Epidermal melanocyte (primary cell): ENCODE measurements at regions not wholly inside any gene's neighbourhood (a gene's known extent, or its start where the extent isn't known, plus 50 kb on each side); places are given as distances from the start of the nearest gene placed in this dataset.
"Not testable (repeated sequence)": the region's sequence is repeated elsewhere in the genome, so short reads cannot be mapped to it uniquely, and the experiment has no call there.

ENCODE experiments used
- DNase-seq: peaks from one replicate; pipeline ENCODE4 v3.0.0; 2011; ENCODE audit warnings: low spot score; ENCODE audit not compliant: insufficient read length

- DNase-seq: no peak
Observed at GRCh38 chr5:145466533-145466932, 368.6 kb downstream of the PRELID2 start.

DNA sequence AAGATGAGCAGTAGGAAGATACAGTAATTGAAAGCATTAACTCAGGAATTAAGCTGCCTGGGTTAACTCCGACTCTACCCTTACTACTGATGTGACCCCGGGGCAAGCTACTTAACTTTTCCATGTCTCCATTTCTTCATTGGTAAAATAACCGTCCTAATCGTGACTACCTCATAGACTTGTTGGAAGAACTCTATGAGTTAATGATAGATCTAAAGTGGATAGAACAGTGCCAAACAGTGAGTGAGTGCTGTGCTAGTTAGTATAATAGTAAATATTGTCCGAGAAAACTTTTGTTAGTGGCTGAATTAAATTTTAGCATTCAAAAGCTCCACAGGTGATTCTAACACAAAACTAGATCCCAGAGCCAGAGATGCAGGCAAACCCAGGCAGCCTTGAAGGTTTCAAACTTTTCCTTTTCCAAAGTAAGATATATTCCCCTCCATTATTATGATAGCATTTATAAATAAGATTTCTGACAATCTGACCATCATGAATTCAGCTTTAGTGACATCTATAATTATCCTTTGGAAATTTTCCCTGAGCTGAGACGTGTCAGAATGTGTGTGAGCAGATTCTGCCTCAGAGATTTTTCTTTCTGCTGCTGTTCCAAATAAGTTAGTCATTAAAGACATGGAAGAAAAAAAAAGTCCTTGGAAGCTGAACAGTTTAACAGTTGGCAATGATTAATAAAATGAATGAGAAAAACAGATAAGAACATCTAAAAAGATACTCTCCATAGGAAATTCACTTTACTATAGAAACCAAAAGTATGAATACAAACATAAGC lies 369.5 kb downstream of the PRELID2 start:
- DNase-seq: no peak

GRCh38 chr5:145464171-145464570 lies 371.0 kb downstream of the PRELID2 start:
- no peak for DNase-seq

GRCh38 chr5:145463634-145464033 lies 371.5 kb downstream of the PRELID2 start:
- no peak for DNase-seq

DNA sequence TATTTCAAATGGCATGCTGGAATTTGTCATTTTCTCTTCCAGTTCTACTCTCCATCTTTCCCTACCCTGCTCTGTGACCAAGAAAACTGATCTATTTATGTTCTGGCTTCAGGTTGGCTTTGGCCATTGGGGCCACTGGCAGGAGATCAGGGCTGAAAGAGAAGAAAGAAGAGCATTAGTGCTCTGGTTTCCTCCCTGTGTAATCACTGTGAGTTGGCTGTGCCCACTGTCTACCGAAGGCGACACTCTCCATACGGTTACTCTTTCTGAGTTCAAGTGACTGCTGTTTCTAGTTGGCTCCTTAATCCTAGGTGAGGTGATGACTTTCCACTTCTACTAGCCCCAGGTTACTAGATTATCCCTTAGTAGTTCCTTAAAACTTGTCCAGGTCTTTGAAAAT lies 372.6 kb downstream of the PRELID2 start:
- DNase-seq: no peak

- no peak for DNase-seq
Observed at GRCh38 chr5:145450286-145450885, 384.8 kb downstream of the PRELID2 start.

DNA sequence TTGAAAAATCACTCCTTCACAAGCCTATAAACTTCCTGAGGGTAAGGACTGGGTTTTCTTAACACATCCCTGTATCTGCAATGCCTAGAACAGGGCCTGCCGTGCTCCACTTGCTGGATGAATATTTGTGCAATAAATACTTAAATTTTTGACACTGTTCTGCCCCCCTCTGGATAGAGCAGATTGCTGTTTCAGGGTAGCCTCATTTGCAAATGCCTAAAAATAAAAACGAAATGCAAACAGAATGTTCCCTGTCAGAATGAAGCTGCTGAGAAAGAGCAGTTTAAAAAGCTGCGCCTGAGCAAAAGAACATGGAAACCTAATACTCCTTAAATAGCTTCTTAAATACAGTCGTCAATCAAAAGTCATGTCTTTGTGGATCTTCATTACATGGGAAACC lies 385.3 kb downstream of the PRELID2 start:
- no peak for DNase-seq

GRCh38 chr5:145446875-145447274 lies 388.3 kb downstream of the PRELID2 start:
- not testable (repeated sequence) for DNase-seq

DNA sequence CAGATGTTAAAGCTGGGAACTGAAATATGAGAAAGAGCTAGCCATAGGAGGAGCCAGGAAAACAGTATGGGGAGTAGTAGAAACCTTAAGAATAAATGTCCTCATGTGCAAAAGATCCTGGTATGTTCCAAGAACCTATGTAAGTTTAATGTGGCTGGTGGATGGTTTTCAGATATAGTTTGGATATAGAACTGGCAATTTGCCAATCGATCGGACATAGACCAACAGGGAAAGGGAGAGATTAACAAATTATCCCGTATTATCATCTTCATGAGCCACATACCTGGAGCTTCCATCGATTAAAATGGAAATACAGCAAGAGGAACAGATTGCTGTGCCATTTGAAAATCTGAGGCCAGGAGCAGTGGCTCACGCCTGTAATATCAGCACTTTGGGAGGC lies 388.7 kb downstream of the PRELID2 start:
- DNase-seq: no peak

DNA sequence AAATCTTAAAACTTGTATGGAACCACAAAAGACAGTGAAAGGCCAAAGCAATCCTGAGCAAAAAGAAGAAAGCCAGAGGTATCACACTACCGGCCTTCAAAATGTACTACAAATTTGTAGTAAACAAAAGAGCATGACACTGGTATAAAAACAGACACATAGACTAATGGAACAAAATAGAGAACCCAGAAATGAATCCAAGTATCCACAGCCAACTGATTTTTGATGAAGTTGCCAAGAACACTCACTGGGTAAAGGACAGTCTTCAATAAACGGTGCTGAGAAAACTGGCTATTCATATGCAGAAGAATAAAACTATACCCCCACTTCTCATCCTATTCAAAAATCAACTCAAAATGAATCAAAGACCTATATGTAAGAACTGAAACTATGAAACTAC lies 390.1 kb downstream of the PRELID2 start:
- no peak for DNase-seq

GRCh38 chr5:145443964-145444363 lies 391.2 kb downstream of the PRELID2 start:
- no peak for DNase-seq

DNA sequence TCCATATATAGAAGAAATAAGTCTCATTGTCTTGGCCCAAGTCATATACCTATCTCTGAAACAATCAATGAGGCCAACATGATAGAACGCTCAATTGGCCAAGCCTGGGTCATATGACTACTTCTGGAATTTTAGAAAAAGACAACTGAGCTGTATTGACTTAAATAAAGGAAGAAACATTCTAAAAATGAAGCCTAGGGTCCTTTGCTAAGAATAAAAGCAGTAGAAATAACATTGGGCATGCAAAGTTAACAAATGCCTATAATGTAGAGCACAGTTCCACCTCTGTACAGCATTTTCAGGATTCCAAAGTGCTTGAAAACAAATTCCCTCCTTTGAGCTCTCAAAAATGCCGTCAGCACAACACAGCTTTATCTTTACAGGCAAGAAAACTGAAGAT lies 391.8 kb downstream of the PRELID2 start:
- no peak for DNase-seq

- DNase-seq: not testable (repeated sequence)
Observed at GRCh38 chr5:145442661-145443060, 392.5 kb downstream of the PRELID2 start.

DNA sequence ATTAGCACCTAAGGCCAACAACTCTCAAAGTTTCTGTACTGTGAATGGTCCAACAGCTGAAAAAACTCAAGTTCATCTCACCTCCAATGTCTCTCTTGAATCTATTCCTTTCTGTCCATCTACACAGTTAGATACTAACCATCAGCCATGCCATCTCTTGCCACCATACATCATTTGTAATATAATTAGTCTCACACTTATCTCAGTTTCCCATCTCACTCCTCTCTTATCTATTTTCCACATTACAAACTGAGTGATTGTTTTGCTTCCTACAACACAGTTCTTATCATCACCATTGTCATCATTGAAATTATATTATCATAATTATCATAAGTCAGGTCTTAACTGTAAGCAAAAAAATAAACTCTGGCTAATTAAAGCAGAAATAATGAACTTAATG lies 393.9 kb downstream of the PRELID2 start:
- no peak for DNase-seq

- DNase-seq: no peak
Observed at GRCh38 chr5:145437627-145438026, 397.5 kb downstream of the PRELID2 start.

- no peak for DNase-seq
Observed at GRCh38 chr5:145433077-145433476, 402.1 kb downstream of the PRELID2 start.

DNA sequence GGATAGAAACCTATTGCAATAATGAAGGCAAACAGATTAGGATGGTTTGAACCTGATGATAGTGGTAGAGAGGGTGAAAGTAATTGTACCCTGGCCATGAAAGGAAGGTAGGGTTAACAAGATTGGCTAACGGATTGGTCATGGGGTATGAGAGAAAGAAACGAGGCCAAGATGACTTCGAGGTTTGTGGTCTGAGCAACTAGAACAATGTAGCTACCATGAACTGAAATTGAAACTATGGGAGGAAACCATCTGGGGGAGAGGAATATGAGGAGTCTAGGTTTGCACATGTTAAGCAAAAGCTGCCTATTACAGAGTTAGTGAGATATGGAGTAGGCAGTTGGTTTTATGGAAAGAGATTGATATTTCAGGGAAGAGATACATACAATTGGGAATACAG lies 406.0 kb downstream of the PRELID2 start:
- no peak for DNase-seq

DNA sequence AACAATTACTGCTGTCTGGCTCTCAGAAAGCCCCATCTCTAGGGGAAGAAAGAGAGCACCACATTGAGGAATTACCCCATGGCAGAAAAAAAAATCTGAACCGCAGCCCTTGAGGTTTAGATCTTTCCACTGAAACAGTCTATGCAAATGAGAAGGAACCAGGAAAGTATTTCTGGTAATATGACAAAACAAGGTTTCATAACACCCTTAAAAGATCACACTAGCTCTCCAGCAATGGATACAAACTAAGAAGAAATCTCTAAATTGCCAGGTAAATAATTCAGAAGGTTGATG lies 427.1 kb downstream of the PRELID2 start:
- no peak for DNase-seq

DNA sequence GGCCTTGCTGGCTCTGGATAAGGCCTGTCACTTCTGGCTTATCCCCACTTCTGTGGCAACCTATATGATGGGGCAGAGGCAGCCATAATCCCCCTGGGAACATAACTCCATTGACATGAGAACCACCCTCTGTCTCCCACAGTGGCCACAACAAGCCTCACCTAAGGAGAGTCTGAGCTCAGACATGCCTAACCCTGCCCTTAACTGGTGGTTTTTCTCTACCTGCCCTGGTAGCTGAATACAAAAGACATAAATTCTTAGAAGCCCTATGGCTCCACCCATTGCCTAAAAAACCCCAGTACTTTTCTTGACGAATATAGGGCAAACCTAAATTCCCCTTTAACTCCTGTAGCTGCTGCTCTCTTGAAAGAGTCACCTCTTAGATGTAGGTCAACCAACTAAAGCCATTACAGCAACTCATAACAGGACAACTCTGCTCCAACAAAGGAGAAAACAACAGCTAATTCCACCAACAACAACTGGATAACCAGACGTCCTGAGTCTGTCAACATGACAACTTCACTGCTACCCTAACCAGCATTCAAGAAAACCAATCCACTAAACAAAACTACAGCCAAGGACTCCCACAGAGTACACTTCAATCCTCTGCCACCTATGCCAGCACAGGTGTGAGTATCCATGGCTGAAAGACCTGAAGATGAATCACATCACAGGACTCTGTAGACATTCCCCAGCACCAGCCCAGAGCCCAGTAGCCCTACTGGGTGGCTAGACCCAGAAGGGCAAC lies 427.7 kb downstream of the PRELID2 start:
- no peak for DNase-seq

- no peak for DNase-seq
Observed at GRCh38 chr5:145403992-145404391, 431.1 kb downstream of the PRELID2 start.

- no peak for DNase-seq
Observed at GRCh38 chr5:145396888-145397287, 438.3 kb downstream of the PRELID2 start.

DNA sequence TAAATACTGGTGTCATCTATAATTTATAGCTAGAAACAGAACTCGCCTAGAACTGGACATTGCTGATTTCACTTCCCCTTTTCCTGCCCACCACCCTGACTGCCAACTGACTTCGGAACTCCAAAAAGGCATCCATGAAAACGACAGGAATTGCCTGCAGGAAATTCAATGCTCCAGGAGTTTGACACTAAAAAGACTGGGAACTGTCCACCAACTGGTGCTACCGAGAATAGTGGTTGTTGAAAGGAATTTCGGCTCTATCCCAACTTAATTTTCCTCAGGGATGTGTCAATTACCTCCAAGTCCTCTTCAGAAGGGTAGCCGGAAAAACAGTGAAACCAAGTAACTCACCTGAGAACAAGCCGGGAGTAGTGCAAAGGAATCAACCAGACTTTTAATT lies 440.0 kb downstream of the PRELID2 start:
- not testable (repeated sequence) for DNase-seq

- DNase-seq: no peak
Observed at GRCh38 chr5:145393426-145393825, 441.7 kb downstream of the PRELID2 start.
